ENCODE measurements at regions not wholly inside any gene's neighbourhood (a gene's known extent, or its start where the extent isn't known, plus 50 kb on each side); places are given as distances from the start of the nearest gene placed in this dataset.

DNA sequence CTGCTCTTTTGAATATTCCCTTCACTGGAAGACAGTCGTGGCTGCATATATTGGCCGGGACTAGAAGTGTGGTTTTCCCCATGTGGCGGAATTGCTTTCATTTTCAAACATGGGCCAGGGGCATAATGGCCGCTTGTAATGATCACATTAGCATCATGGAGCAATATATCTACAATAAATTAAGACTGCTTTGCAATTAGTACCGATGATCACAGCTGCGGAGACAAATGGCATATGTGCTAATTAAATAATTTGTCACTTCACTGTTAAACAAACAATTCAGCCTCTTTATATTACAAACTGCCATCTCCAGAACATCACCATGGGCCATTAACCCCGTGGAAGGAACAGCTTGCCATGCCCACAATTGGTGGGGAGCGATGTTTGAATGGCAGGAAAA, 68.2 kb upstream of the OLIG2 start:
- in situ Hi-C loops (cut with HindIII; ENCODE audit: low pct_unique_long_range_greater_than_20kb, low sequenced_read_pairs) (no loop called here), intact Hi-C loops (cut with micrococcal nuclease; ENCODE audit: unreplicated experiment) (no loop called here)
- TF ChIP-seq POLR2AphosphoS5 (IDR thresholded peaks at IDR 0.05; ENCODE audit: low read depth, low read length): no peak
- no peak for TF ChIP-seq TCF7L2 (IDR thresholded peaks at IDR 0.05; ENCODE audit: low read depth, low read length)
- TF ChIP-seq, protein P1, sequence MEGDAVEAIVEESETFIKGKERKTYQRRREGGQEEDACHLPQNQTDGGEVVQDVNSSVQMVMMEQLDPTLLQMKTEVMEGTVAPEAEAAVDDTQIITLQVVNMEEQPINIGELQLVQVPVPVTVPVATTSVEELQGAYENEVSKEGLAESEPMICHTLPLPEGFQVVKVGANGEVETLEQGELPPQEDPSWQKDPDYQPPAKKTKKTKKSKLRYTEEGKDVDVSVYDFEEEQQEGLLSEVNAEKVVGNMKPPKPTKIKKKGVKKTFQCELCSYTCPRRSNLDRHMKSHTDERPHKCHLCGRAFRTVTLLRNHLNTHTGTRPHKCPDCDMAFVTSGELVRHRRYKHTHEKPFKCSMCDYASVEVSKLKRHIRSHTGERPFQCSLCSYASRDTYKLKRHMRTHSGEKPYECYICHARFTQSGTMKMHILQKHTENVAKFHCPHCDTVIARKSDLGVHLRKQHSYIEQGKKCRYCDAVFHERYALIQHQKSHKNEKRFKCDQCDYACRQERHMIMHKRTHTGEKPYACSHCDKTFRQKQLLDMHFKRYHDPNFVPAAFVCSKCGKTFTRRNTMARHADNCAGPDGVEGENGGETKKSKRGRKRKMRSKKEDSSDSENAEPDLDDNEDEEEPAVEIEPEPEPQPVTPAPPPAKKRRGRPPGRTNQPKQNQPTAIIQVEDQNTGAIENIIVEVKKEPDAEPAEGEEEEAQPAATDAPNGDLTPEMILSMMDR (IDR thresholded peaks at IDR 0.05): no peak
- TF ChIP-seq REST (IDR thresholded peaks at IDR 0.05; ENCODE audit: insufficient read depth in 1 of 2, low read depth in 2 of 2, low read length in 1 of 2): no peak
- TF ChIP-seq SIN3A (IDR thresholded peaks at IDR 0.05; ENCODE audit: borderline replicate concordance, insufficient read depth, low read depth, low read length): no peak
- Histone ChIP-seq H3K4me3 (ENCODE audit: low read depth in 2 of 2, low read length in 2 of 2) (no peak overlapping the region), H3K27ac (ENCODE audit: low read length) (no peak overlapping the region), H3K27me3 (ENCODE audit: control insufficient read depth, insufficient read depth, low read length) (peaks cover 16% of the 10 kb centered on the region), H3K36me3 (ENCODE audit: control insufficient read depth, insufficient read depth, low read length) (no peaks in the 10 kb centered on the region; the same call in none of the 2 replicates), H3K4me1 (ENCODE audit: control insufficient read depth, insufficient read depth, low read length) (no peaks in the 10 kb centered on the region), H3K9me3 (ENCODE audit: control insufficient read depth, insufficient read depth, low read depth, low read length) (no peaks in the 10 kb centered on the region)
- ATAC-seq (no peak), DNase-seq (ENCODE audit: low read depth, low spot score) (no peak)
- no TSS peak for BruUV-seq (replicated peaks)
- ChIA-PET CTCF (no interaction called here), POLR2A (no interaction called here)

- peaks cover 16% of the 10 kb centered on the region for H3K27me3 ChIP-seq (ENCODE audit: control insufficient read depth, insufficient read depth, low read length)
- TF ChIP-seq REST (IDR thresholded peaks at IDR 0.05; ENCODE audit: insufficient read depth in 1 of 2, low read depth in 2 of 2, low read length in 1 of 2) (no peak), TCF7L2 (IDR thresholded peaks at IDR 0.05; ENCODE audit: low read depth, low read length) (no peak), SIN3A (IDR thresholded peaks at IDR 0.05; ENCODE audit: borderline replicate concordance, insufficient read depth, low read depth, low read length) (no peak), POLR2AphosphoS5 (IDR thresholded peaks at IDR 0.05; ENCODE audit: low read depth, low read length) (no peak)
- TF ChIP-seq, protein P1 (IDR thresholded peaks at IDR 0.05): no peak
- ChIA-PET POLR2A (no interaction called here), CTCF (no interaction called here)
- DNase-seq (ENCODE audit: low read depth, low spot score) (no peak), ATAC-seq (no peak)
- no peak overlapping the region for H3K27ac ChIP-seq (ENCODE audit: low read length)
- in situ Hi-C loops (cut with HindIII; ENCODE audit: low pct_unique_long_range_greater_than_20kb, low sequenced_read_pairs) (no loop called here), intact Hi-C loops (cut with micrococcal nuclease; ENCODE audit: unreplicated experiment) (no loop called here)
- no peaks in the 10 kb centered on the region; the same call in none of the 2 replicates for H3K36me3 ChIP-seq (ENCODE audit: control insufficient read depth, insufficient read depth, low read length)
- H3K4me3 ChIP-seq (ENCODE audit: low read depth in 2 of 2, low read length in 2 of 2): no peak overlapping the region
- no TSS peak for BruUV-seq (replicated peaks)
- H3K4me1 ChIP-seq (ENCODE audit: control insufficient read depth, insufficient read depth, low read length): no peaks in the 10 kb centered on the region
- H3K9me3 ChIP-seq (ENCODE audit: control insufficient read depth, insufficient read depth, low read depth, low read length): no peaks in the 10 kb centered on the region
These were observed 67.3 kb upstream of the OLIG2 start for GRCh38 chr21:32958288-32959002.

All from Panc1 (cell line).